Ascending aorta (tissue), 2 donors: ENCODE measurements at regions not wholly inside any gene's neighbourhood (a gene's known extent, or its start where the extent isn't known, plus 50 kb on each side); places are given as distances from the start of the nearest gene placed in this dataset.
A peak's percentile ranks its signal among the peaks of the same experiment; 100 is the strongest.

ENCODE experiments used
- DNase-seq, 2 donors: peaks; one replicate each; pipeline ENCODE4 v3.0.0-alpha.2; 2019; ENCODE audit warnings: low spot score in 2 of 2
- H3K27ac ChIP-seq, 2 donors: fragments of 200-600 bp; sonication (generic); one replicate each; pipeline ENCODE4 v1.5.1; 2016 to 2017; ENCODE audit warnings: mild to moderate bottlenecking in 1 of 2
- H3K27me3 ChIP-seq: fragments of 200-600 bp; sonication (generic); one replicate; pipeline ENCODE4 v1.5.1; 2017
- H3K36me3 ChIP-seq, 2 donors: fragments of 200-600 bp; sonication (generic); one replicate each; pipeline ENCODE4 v1.5.1; 2016
- H3K4me1 ChIP-seq, 2 donors: fragments of 200-600 bp; sonication (generic); one replicate each; pipeline ENCODE4 v1.5.1; 2016 to 2017; ENCODE audit warnings: mild to moderate bottlenecking in 1 of 2
- H3K4me3 ChIP-seq, 2 donors: fragments of 200-600 bp; sonication (generic); one replicate each; pipeline ENCODE4 v1.5.1; 2016 to 2017; ENCODE audit warnings: mild to moderate bottlenecking in 1 of 2
- H3K9me3 ChIP-seq, 2 donors: fragments of 200-600 bp; sonication (generic); one replicate each; pipeline ENCODE4 v1.5.1; 2016
- intact Hi-C: fragments of 100-400 bp; cut with DNase I; formaldehyde crosslinking; loops from one replicate; pipeline ENCODE4 v1.15.1; 2023
- TF ChIP-seq, protein P1 (sequence below), 3 experiments: fragments of 200-600 bp in 2 of 3; fragments of 450-650 bp in 1 of 3; sonication (generic) in 2 of 3; IDR thresholded peaks; one replicate each; pipeline ENCODE4 v1.5.1; 2016 to 2019; ENCODE audit warnings: antibody characterized with exemption in 3 of 3, mild to moderate bottlenecking in 1 of 3, moderate library complexity in 1 of 3

DNA sequence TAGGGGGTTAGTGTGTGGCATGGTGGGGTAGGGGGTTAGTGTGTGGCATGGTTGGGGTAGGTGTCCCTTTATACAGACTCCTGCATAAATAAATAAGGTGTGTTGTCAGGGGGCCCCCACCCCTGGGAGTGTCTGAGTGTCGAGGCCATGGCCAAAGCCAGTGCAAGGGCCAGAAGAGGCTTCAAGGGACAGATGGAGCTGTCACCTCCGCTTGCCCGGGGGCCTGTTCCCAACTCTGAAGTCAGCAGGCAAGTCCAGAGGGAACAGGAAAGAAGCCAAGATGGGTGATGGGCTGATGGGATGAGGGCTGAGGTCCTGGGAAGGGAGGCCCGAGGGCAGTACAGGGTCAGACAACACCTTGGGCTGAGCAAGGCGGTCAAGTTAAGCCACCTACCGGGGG is 997.8 kb downstream of the BRD1 start:
- intact Hi-C loops = no loop called here
- H3K27me3 ChIP-seq = no peaks in the 10 kb centered on the region
- H3K4me3 ChIP-seq = no peak overlapping the region
- no peak overlapping the region for H3K27ac ChIP-seq
- DNase-seq = peak in 1 of 2 donors; percentile 52
- no peaks in the 10 kb centered on the region for H3K4me1 ChIP-seq
- TF ChIP-seq, protein P1, sequence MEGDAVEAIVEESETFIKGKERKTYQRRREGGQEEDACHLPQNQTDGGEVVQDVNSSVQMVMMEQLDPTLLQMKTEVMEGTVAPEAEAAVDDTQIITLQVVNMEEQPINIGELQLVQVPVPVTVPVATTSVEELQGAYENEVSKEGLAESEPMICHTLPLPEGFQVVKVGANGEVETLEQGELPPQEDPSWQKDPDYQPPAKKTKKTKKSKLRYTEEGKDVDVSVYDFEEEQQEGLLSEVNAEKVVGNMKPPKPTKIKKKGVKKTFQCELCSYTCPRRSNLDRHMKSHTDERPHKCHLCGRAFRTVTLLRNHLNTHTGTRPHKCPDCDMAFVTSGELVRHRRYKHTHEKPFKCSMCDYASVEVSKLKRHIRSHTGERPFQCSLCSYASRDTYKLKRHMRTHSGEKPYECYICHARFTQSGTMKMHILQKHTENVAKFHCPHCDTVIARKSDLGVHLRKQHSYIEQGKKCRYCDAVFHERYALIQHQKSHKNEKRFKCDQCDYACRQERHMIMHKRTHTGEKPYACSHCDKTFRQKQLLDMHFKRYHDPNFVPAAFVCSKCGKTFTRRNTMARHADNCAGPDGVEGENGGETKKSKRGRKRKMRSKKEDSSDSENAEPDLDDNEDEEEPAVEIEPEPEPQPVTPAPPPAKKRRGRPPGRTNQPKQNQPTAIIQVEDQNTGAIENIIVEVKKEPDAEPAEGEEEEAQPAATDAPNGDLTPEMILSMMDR (IDR thresholded peaks at IDR 0.05) = no peak
- H3K9me3 ChIP-seq = peaks cover 0 to 7% of the 10 kb centered on the region in 2 donors
- H3K36me3 ChIP-seq = no peaks in the 10 kb centered on the region

DNA sequence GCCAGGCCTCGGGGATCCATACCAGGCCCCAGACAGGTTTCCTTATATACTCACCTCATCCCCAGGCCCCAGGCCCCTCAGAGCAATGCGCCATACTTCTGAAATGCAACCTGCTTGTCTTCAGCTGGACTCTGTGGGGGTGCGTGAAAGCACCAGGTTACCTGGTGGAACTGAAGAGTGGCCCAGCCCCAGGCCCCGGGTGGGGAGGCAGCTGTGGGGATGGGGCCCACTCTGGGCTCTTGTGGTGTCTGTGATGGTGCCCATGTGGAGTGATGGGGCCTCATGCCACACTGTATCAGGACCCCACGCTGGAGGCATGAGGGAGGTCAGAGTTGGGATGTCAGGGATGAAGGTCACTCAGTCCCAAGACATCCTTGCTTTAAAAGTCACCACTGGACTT is 999.0 kb downstream of the BRD1 start:
- H3K9me3 ChIP-seq = peaks cover 0 to 7% of the 10 kb centered on the region in 2 donors
- no peaks in the 10 kb centered on the region for H3K27me3 ChIP-seq
- intact Hi-C loops = no loop called here
- peak in 1 of 2 donors; percentile 47 for DNase-seq
- no peaks in the 10 kb centered on the region for H3K36me3 ChIP-seq
- H3K4me1 ChIP-seq = no peaks in the 10 kb centered on the region
- no peak overlapping the region for H3K27ac ChIP-seq
- H3K4me3 ChIP-seq = no peak overlapping the region
- TF ChIP-seq, protein P1 (IDR thresholded peaks at IDR 0.05) = no peak

DNA sequence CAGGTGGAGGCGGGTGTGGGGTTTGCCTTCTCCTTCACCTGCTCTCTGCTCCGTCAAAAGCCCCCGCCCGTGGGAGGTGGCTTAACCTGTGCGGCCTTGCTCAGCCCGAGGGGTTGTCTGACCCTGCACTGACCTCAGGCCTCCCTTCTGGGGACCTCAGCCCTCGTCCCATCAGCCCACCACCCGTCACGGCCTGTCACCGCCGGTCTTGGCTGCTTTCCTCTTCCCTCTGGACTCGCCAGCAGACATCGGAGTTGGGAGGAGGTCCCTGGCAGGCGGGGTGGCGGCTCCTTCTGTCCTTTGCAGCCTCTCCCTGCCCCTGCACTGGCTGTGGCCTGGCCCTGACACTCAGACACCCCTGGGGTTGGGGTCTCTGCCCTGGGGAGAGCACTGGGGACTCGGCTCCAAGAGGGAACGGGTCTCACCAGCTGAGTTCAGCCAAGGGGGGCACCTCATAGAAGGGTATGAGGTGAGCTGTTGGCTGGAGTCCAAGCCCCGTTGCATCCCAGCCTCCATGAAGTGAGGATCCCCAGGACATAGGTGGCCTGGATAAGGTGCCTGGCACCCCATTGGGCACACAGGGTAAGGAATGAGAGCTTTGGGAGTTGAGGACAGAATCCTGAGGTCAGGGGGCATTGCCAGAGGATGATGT is 999.6 kb downstream of the BRD1 start:
- Histone ChIP-seq H3K4me1 (no peaks in the 10 kb centered on the region), H3K4me3 (no peak overlapping the region), H3K36me3 (no peaks in the 10 kb centered on the region), H3K27me3 (no peaks in the 10 kb centered on the region), H3K9me3 (peaks cover 0 to 7% of the 10 kb centered on the region in 2 donors), H3K27ac (no peak overlapping the region)
- intact Hi-C loops = no loop called here
- TF ChIP-seq, protein P1 (IDR thresholded peaks at IDR 0.05) = no peak
- peak in 1 of 2 donors; percentile 55 for DNase-seq

DNA sequence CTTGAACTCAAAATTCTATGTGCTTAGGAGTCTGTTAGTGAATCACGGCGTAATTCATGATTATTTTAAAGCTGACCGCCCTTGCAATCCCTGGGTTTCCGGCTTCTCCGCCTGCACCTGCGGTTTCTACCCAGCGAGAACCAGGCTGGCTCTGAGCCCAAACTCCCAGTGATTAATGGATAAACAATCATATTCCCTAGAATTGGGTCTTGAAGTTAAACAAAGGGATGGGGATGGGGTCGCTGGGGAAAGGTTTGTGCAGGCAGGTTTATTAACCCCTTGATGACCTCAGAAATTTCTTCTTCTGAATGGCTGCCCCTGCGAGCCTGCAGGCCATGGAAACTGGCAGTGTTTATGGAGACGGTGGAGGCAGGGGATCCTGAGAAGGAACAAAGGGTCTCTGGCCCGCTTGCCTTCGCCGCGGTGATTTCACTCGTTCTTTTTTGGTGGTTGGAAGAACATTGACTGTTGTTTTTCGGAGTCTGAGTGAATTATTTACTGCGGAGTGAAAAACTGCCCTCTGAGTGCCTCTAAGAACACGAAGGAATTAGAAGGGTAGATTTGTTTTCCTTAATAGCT is 1000.3 kb downstream of the BRD1 start:
- TF ChIP-seq, protein P1 (IDR thresholded peaks at IDR 0.05) = no peak
- H3K36me3 ChIP-seq = no peaks in the 10 kb centered on the region
- intact Hi-C loops = no loop called here
- no peak for DNase-seq
- H3K9me3 ChIP-seq = peaks cover 0 to 7% of the 10 kb centered on the region in 2 donors
- no peaks in the 10 kb centered on the region for H3K27me3 ChIP-seq
- H3K4me1 ChIP-seq = no peaks in the 10 kb centered on the region
- H3K27ac ChIP-seq = no peak overlapping the region
- H3K4me3 ChIP-seq = no peak overlapping the region

DNA sequence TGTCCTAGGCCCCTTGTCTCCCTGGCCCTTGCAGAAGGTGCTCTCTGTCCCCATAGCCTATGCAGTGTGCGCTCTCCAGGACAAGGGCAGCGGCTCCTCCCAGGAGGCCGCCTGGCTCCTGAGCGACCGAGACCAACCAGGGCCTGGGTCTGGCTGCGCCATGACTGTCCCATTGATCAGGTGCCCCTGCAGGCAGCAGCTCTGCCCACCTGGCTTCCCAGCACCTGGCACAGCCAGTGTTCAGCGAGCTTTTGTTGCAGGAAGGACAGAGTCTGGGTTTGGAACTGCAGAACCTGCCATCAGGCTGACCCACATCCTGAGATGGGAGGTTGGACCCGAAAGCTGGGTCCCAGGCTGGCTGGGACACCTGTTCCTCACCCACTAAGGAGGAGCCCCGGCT is 1001.1 kb downstream of the BRD1 start:
- H3K27ac ChIP-seq = no peak overlapping the region
- no peaks in the 10 kb centered on the region for H3K36me3 ChIP-seq
- H3K9me3 ChIP-seq = peaks cover 0 to 3% of the 10 kb centered on the region in 2 donors
- TF ChIP-seq, protein P1 (IDR thresholded peaks at IDR 0.05) = no peak
- no peaks in the 10 kb centered on the region for H3K27me3 ChIP-seq
- no peaks in the 10 kb centered on the region for H3K4me1 ChIP-seq
- intact Hi-C loops = no loop called here
- no peak for DNase-seq
- no peak overlapping the region for H3K4me3 ChIP-seq
